ENCODE measurements at regions not wholly inside any gene's neighbourhood (a gene's known extent, or its start where the extent isn't known, plus 50 kb on each side); places are given as distances from the start of the nearest gene placed in this dataset.

- H3K36me3 ChIP-seq (ENCODE audit: low read depth, missing control alignments), result no peaks in the 10 kb centered on the region
- no peak for DNase-seq
Measured at GRCh38 chr12:47549258-47549657, 156.6 kb downstream of the RPAP3 start.

DNA sequence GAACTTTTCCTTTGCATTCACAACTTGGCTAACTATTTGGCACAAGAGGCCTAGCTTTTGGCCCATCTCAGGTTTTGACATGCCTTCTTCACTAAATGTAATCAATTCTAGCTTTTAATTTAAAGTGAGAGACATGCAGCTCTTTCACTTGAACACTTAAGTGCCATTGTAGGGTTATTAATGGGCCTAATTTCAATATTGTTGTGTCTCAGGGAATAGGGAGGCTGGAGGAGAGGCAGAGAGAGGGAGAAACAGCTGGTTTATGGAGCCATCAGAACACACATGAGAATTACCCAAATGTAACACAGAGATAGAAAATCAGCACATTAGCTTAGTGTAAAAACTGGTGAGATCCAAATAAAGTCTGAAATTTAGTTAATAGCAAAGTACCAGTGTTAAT lies 157.4 kb downstream of the RPAP3 start:
- Histone ChIP-seq H3K4me1 (peaks cover 12% of the 10 kb centered on the region), H3K36me3 (ENCODE audit: low read depth, missing control alignments) (no peaks in the 10 kb centered on the region), H3K9me3 (no peaks in the 10 kb centered on the region), H3K27ac (no peak overlapping the region), H3K27me3 (no peaks in the 10 kb centered on the region), H3K4me3 (no peak overlapping the region)
- TF ChIP-seq, protein P1, sequence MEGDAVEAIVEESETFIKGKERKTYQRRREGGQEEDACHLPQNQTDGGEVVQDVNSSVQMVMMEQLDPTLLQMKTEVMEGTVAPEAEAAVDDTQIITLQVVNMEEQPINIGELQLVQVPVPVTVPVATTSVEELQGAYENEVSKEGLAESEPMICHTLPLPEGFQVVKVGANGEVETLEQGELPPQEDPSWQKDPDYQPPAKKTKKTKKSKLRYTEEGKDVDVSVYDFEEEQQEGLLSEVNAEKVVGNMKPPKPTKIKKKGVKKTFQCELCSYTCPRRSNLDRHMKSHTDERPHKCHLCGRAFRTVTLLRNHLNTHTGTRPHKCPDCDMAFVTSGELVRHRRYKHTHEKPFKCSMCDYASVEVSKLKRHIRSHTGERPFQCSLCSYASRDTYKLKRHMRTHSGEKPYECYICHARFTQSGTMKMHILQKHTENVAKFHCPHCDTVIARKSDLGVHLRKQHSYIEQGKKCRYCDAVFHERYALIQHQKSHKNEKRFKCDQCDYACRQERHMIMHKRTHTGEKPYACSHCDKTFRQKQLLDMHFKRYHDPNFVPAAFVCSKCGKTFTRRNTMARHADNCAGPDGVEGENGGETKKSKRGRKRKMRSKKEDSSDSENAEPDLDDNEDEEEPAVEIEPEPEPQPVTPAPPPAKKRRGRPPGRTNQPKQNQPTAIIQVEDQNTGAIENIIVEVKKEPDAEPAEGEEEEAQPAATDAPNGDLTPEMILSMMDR (IDR thresholded peaks at IDR 0.05), result no peak
- no peak for TF ChIP-seq POLR2A (IDR thresholded peaks at IDR 0.05)
- intact Hi-C loops (cut with DNase I; ENCODE audit: low total_unique reads), result no loop called here
- no peak for DNase-seq

More at GRCh38 chr12:47549258-47549657, 156.6 kb downstream of the RPAP3 start:
- 91 to 92% methylated on average over 3 of the region's 3 CpGs for WGBS, 2 donors
- TF ChIP-seq, protein P1 (IDR thresholded peaks at IDR 0.05), result no peak
- no peak for TF ChIP-seq POLR2A (IDR thresholded peaks at IDR 0.05)
- Histone ChIP-seq H3K27ac (no peak overlapping the region), H3K4me1 (peaks cover 12% of the 10 kb centered on the region), H3K4me3 (no peak overlapping the region), H3K27me3 (no peaks in the 10 kb centered on the region), H3K9me3 (no peaks in the 10 kb centered on the region)
- intact Hi-C loops (cut with DNase I; ENCODE audit: low total_unique reads), result no loop called here

GRCh38 chr12:47547077-47547476 lies 158.8 kb downstream of the RPAP3 start:
- Histone ChIP-seq H3K4me1 (peaks cover 12% of the 10 kb centered on the region), H3K4me3 (no peak overlapping the region), H3K9me3 (no peaks in the 10 kb centered on the region), H3K27ac (peak overlapping the region in 1 of 2 donors; percentile 56), H3K27me3 (no peaks in the 10 kb centered on the region), H3K36me3 (ENCODE audit: low read depth, missing control alignments) (no peaks in the 10 kb centered on the region)
- no peak for DNase-seq
- TF ChIP-seq, protein P1 (IDR thresholded peaks at IDR 0.05), result peak in 1 of 3 experiments; percentile 26
- no peak for TF ChIP-seq POLR2A (IDR thresholded peaks at IDR 0.05)
- intact Hi-C loops (cut with DNase I; ENCODE audit: low total_unique reads), result no loop called here
- WGBS, 2 donors, result 90 to 95% methylated on average over 6 of the region's 6 CpGs

GRCh38 chr12:47545938-47546609 lies 159.8 kb downstream of the RPAP3 start:
- WGBS, 2 donors, result 62 to 78% methylated on average over 6 of the region's 6 CpGs
- H3K4me3 ChIP-seq, result no peak overlapping the region

More at GRCh38 chr12:47545938-47546609, 159.8 kb downstream of the RPAP3 start:
- Histone ChIP-seq H3K27ac (peak overlapping the region; percentile 52 to 56), H3K36me3 (ENCODE audit: low read depth, missing control alignments) (no peaks in the 10 kb centered on the region), H3K4me1 (peaks cover 12% of the 10 kb centered on the region), H3K9me3 (no peaks in the 10 kb centered on the region), H3K27me3 (no peaks in the 10 kb centered on the region)
- TF ChIP-seq, protein P1 (IDR thresholded peaks at IDR 0.05), result no peak
- TF ChIP-seq POLR2A (IDR thresholded peaks at IDR 0.05), result no peak
- intact Hi-C loops (cut with DNase I; ENCODE audit: low total_unique reads), result no loop called here
- DNase-seq, result no peak
